RWPE2 (cell line): ENCODE measurements at regions not wholly inside any gene's neighbourhood (a gene's known extent, or its start where the extent isn't known, plus 50 kb on each side); places are given as distances from the start of the nearest gene placed in this dataset.

Source experiments
- ATAC-seq: fragments of 200-7000 bp; cut with Tn5 transposase; 3 replicates; pipeline ENCODE4 v1.9.1; 2021; ENCODE audit warnings: low read depth
- DNase-seq: peaks from one replicate; pipeline ENCODE4 v3.0.0-alpha.2; 2020; ENCODE audit warnings: low spot score
- H3K27ac ChIP-seq: fragments of 450-650 bp; 2 replicates; pipeline ENCODE4 v1.5.1; 2017; ENCODE audit warnings: mild to moderate bottlenecking; ENCODE audit not compliant: poor library complexity, severe bottlenecking
- H3K27me3 ChIP-seq: fragments of 250-450 bp; sonication (Bioruptor Pico); 2 replicates; pipeline ENCODE4 v1.5.1; 2021; ENCODE audit warnings: mild to moderate bottlenecking, moderate library complexity; ENCODE audit not compliant: insufficient read depth, poor library complexity, severe bottlenecking
- H3K36me3 ChIP-seq: fragments of 250-450 bp; sonication (Bioruptor Pico); 2 replicates; pipeline ENCODE4 v1.5.1; 2020; ENCODE audit warnings: low read depth, mild to moderate bottlenecking, moderate library complexity
- H3K4me1 ChIP-seq: fragments of 250-450 bp; sonication (Bioruptor Pico); 2 replicates; pipeline ENCODE4 v1.5.1; 2021; ENCODE audit warnings: mild to moderate bottlenecking, moderate library complexity; ENCODE audit not compliant: insufficient read depth, poor library complexity, severe bottlenecking
- H3K4me3 ChIP-seq: fragments of 250-450 bp; sonication (Bioruptor Pico); 2 replicates; pipeline ENCODE4 v1.5.1; 2021; ENCODE audit warnings: mild to moderate bottlenecking, moderate library complexity; ENCODE audit not compliant: severe bottlenecking
- H3K9me3 ChIP-seq: fragments of 250-450 bp; sonication (Bioruptor Pico); 2 replicates; pipeline ENCODE4 v1.5.1; 2021; ENCODE audit warnings: mild to moderate bottlenecking, moderate library complexity; ENCODE audit not compliant: severe bottlenecking
- TF ChIP-seq, protein P1 (sequence below): fragments of 450-650 bp; IDR thresholded peaks from one replicate; pipeline ENCODE4 v1.5.1; 2017; ENCODE audit warnings: mild to moderate bottlenecking, moderate library complexity; ENCODE audit not compliant: poor library complexity, severe bottlenecking

DNA sequence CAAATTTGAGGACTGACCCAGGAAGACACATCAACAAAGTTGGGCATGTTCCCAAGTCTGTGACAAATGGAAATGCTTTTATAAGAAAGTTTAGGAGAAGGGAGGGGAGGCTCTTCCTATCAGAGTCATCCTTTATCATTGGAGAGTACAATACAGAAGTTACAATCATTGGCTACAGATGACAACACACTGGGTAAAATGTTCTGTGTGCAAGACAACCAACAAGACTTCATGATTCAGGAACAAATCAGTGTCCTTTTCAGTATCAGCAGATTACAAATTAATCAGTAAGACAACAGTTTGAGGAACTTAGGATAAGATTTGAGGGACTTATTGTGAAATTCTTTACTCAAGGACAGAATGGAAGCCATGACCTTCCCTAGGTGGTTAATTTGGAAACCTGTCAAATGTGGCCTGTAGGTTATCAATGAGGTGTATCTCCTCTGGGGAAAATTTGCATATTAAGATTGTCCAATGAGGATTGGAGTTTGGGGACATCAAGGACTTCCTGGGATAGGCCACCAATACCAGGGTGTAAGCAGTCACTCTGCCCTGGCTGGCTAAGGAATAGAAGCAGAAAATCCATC is 274.4 kb upstream of the RORA start:
- DNase-seq (no peak), ATAC-seq (no peak)
- no peak overlapping the region for H3K27ac ChIP-seq
- no peaks in the 10 kb centered on the region for H3K4me1 ChIP-seq
- TF ChIP-seq, protein P1, sequence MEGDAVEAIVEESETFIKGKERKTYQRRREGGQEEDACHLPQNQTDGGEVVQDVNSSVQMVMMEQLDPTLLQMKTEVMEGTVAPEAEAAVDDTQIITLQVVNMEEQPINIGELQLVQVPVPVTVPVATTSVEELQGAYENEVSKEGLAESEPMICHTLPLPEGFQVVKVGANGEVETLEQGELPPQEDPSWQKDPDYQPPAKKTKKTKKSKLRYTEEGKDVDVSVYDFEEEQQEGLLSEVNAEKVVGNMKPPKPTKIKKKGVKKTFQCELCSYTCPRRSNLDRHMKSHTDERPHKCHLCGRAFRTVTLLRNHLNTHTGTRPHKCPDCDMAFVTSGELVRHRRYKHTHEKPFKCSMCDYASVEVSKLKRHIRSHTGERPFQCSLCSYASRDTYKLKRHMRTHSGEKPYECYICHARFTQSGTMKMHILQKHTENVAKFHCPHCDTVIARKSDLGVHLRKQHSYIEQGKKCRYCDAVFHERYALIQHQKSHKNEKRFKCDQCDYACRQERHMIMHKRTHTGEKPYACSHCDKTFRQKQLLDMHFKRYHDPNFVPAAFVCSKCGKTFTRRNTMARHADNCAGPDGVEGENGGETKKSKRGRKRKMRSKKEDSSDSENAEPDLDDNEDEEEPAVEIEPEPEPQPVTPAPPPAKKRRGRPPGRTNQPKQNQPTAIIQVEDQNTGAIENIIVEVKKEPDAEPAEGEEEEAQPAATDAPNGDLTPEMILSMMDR, result no peak
- no peaks in the 10 kb centered on the region for H3K36me3 ChIP-seq
- H3K4me3 ChIP-seq, result no peak overlapping the region
- H3K9me3 ChIP-seq, result no peaks in the 10 kb centered on the region
- H3K27me3 ChIP-seq, result peaks cover 45% of the 10 kb centered on the region

DNA sequence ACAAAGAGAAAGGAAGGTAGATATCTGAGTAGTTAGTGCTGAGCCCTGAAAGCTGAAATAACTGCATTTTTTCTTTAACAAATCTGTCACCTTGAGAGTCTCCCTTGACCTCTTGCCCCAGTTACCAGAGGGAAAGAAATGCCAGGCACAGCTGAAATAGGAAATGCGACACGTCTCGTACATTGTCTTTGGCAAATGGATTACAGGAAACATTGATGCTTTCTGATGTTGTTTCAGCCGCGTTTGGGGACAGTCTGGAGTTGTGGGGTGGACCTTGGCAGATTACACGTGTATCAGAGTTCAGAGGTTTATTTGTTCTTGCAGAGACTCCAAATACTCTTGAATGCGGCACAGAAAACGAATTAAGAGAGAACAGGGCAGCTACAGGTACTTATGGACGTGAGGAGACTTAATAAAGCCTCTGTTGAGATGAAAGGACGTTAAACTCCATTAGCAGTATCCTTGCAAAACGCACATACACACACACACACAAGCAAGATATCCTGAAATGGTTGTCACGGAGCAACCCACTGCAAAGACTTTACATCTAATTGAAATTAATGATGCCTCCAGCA is 272.8 kb upstream of the RORA start:
- Histone ChIP-seq H3K27ac (no peak overlapping the region), H3K4me1 (no peaks in the 10 kb centered on the region), H3K36me3 (no peaks in the 10 kb centered on the region), H3K9me3 (no peaks in the 10 kb centered on the region), H3K4me3 (no peak overlapping the region), H3K27me3 (peaks cover 61% of the 10 kb centered on the region)
- TF ChIP-seq, protein P1, result no peak
- no peak for DNase-seq
- ATAC-seq, result no peak

- Histone ChIP-seq H3K27me3 (peaks cover 69% of the 10 kb centered on the region), H3K4me1 (no peaks in the 10 kb centered on the region), H3K36me3 (no peaks in the 10 kb centered on the region), H3K4me3 (no peak overlapping the region), H3K9me3 (no peaks in the 10 kb centered on the region), H3K27ac (no peak overlapping the region)
- ATAC-seq (no peak), DNase-seq (no peak)
- TF ChIP-seq, protein P1, result no peak
Measured at GRCh38 chr15:61500951-61501620, 272.0 kb upstream of the RORA start.

DNA sequence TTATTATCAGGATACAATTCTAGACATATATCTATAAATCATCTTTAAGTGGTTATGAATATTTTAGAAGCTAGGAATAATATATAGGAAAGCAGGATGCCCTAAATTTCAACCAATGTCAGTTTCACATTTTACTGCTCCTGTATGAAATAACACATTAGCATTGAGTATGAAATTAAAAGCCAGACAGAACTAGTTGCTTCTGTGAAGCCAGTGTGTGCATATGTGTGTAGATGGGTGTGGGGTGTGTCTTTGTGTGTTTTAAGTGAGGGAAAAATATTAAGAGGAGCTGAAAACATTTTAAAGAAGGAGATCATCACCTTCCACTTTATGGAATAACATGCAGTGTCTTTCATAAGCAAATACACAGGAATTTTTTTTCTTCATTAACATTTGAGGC is 271.4 kb upstream of the RORA start:
- H3K27me3 ChIP-seq, result peaks cover 75% of the 10 kb centered on the region
- no peak overlapping the region for H3K27ac ChIP-seq
- no peak overlapping the region for H3K4me3 ChIP-seq
- TF ChIP-seq, protein P1, result no peak
- ATAC-seq (no peak), DNase-seq (no peak)
- H3K9me3 ChIP-seq, result no peaks in the 10 kb centered on the region
- H3K36me3 ChIP-seq, result no peaks in the 10 kb centered on the region
- H3K4me1 ChIP-seq, result no peaks in the 10 kb centered on the region

GRCh38 chr15:61499376-61499775 is 270.3 kb upstream of the RORA start:
- TF ChIP-seq, protein P1, result no peak
- ATAC-seq (no peak), DNase-seq (no peak)
- Histone ChIP-seq H3K4me1 (no peaks in the 10 kb centered on the region), H3K4me3 (no peak overlapping the region), H3K27ac (no peak overlapping the region), H3K36me3 (no peaks in the 10 kb centered on the region), H3K9me3 (no peaks in the 10 kb centered on the region), H3K27me3 (peaks cover 86% of the 10 kb centered on the region)
